ENCODE measurements at regions not wholly inside any gene's neighbourhood (a gene's known extent, or its start where the extent isn't known, plus 50 kb on each side); places are given as distances from the start of the nearest gene placed in this dataset.

- no peak for TF ChIP-seq CTCF (IDR thresholded peaks at IDR 0.05; ENCODE audit: insufficient read depth, low read length)
- TF ChIP-seq, protein P1, sequence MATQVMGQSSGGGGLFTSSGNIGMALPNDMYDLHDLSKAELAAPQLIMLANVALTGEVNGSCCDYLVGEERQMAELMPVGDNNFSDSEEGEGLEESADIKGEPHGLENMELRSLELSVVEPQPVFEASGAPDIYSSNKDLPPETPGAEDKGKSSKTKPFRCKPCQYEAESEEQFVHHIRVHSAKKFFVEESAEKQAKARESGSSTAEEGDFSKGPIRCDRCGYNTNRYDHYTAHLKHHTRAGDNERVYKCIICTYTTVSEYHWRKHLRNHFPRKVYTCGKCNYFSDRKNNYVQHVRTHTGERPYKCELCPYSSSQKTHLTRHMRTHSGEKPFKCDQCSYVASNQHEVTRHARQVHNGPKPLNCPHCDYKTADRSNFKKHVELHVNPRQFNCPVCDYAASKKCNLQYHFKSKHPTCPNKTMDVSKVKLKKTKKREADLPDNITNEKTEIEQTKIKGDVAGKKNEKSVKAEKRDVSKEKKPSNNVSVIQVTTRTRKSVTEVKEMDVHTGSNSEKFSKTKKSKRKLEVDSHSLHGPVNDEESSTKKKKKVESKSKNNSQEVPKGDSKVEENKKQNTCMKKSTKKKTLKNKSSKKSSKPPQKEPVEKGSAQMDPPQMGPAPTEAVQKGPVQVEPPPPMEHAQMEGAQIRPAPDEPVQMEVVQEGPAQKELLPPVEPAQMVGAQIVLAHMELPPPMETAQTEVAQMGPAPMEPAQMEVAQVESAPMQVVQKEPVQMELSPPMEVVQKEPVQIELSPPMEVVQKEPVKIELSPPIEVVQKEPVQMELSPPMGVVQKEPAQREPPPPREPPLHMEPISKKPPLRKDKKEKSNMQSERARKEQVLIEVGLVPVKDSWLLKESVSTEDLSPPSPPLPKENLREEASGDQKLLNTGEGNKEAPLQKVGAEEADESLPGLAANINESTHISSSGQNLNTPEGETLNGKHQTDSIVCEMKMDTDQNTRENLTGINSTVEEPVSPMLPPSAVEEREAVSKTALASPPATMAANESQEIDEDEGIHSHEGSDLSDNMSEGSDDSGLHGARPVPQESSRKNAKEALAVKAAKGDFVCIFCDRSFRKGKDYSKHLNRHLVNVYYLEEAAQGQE (IDR thresholded peaks at IDR 0.05; ENCODE audit: insufficient replicate concordance, low read depth), result no peak
- TF ChIP-seq GABPA (IDR thresholded peaks at IDR 0.05; ENCODE audit: low read depth), result no peak
- no peak for TF ChIP-seq POLR2AphosphoS5 (IDR thresholded peaks at IDR 0.05; ENCODE audit: low read depth)
- TF ChIP-seq SPI1 (IDR thresholded peaks at IDR 0.05; ENCODE audit: borderline replicate concordance, low read depth), result no peak
Measured at GRCh38 chr10:114767101-114767985, 54.2 kb upstream of the FHIP2A start.
